Gastrocnemius medialis (tissue), 4 donors: ENCODE measurements at regions not wholly inside any gene's neighbourhood (a gene's known extent, or its start where the extent isn't known, plus 50 kb on each side); places are given as distances from the start of the nearest gene placed in this dataset.
A peak's percentile ranks its signal among the peaks of the same experiment; 100 is the strongest.

Source experiments
- ATAC-seq, 2 donors: fragments of 150-250 bp; one replicate each; pipeline ENCODE4 v1.9.1; 2016
- DNase-seq, 2 donors: peaks; one replicate each; pipeline ENCODE4 v3.0.0-alpha.2; 2019
- H3K27ac ChIP-seq, 4 donors: fragments of 200-600 bp; sonication (generic); 1 replicate in 1 of 4; 2 replicates in 3 of 4; pipeline ENCODE4 v1.5.1; 2016 to 2018; ENCODE audit warnings: mild to moderate bottlenecking in 2 of 4, moderate library complexity in 1 of 4
- H3K27me3 ChIP-seq, 3 donors: fragments of 200-600 bp; sonication (generic) in 2 of 3; 1 replicate in 1 of 3; 2 replicates in 2 of 3; pipeline versions ENCODE4 v1.5.1 to v1.6.0; 2016 to 2019; ENCODE audit warnings: mild to moderate bottlenecking in 1 of 3, moderate library complexity in 1 of 3
- H3K36me3 ChIP-seq, 2 donors: fragments of 200-600 bp; sonication (generic) in 1 of 2; one replicate each; pipeline ENCODE4 v1.5.1; 2017 to 2018
- H3K4me1 ChIP-seq, 2 donors: fragments of 200-600 bp; sonication (generic) in 1 of 2; one replicate each; pipeline ENCODE4 v1.5.1; 2016 to 2017; ENCODE audit warnings: mild to moderate bottlenecking in 2 of 2
- H3K4me3 ChIP-seq, 4 donors: fragments of 200-600 bp; sonication (generic) in 3 of 4; 1 replicate in 1 of 4; 2 replicates in 3 of 4; pipeline ENCODE4 v1.5.1; 2016 to 2019; ENCODE audit warnings: mild to moderate bottlenecking in 2 of 4
- H3K9me3 ChIP-seq, 3 donors: fragments of 200-600 bp; sonication (generic) in 2 of 3; 1 replicate in 1 of 3; 2 replicates in 2 of 3; pipeline ENCODE4 v1.5.1; 2016 to 2019
- CTCF ChIP-seq, 5 experiments: fragments of 450-650 bp in 3 of 5; fragments of 200-600 bp in 2 of 5; sonication (generic) in 2 of 5; IDR thresholded peaks in 4 of 5; conservative IDR thresholded peaks in 1 of 5; 1 replicate in 4 of 5; 2 replicates in 1 of 5; pipeline ENCODE4 v1.5.1; 2016 to 2019; ENCODE audit warnings: antibody characterized with exemption in 5 of 5, mild to moderate bottlenecking in 3 of 5, moderate library complexity in 3 of 5
- POLR2A ChIP-seq, 2 donors: fragments of 450-650 bp; IDR thresholded peaks; one replicate each; pipeline ENCODE4 v1.6.1; 2017; ENCODE audit warnings: antibody characterized with exemption in 2 of 2, mild to moderate bottlenecking in 2 of 2, moderate library complexity in 2 of 2
- in situ Hi-C, 4 donors: fragments of 200-750 bp; cut with MboI; loops; one replicate each; pipeline versions ENCODE4 v1.15.0 to v1.8.0; 2017; ENCODE audit warnings: low sequenced_read_pairs in 4 of 4
- intact Hi-C: fragments of 100-400 bp; cut with DNase I; formaldehyde crosslinking; loops from one replicate; pipeline ENCODE4 v1.15.1; 2023; ENCODE audit warnings: low total_unique reads

- in situ Hi-C loops = loop anchor here in 3 of 4 donors (10.0 to 25.0 kb wide), 2 partner anchors 65 to 397 kb away; partner anchors contain the start of gene TAGAP (in 1 of the 3)
- H3K27ac ChIP-seq = no peak overlapping the region
- no peak overlapping the region for H3K4me3 ChIP-seq
- DNase-seq (no peak), ATAC-seq (no peak)
- TF ChIP-seq POLR2A (IDR thresholded peaks at IDR 0.05) = no peak
- no peak for TF ChIP-seq CTCF (IDR thresholded peaks at IDR 0.05 in 4 of 5, conservative IDR thresholded peaks at IDR 0.05 in 1 of 5)
- H3K27me3 ChIP-seq = no peaks in the 10 kb centered on the region
- H3K4me1 ChIP-seq = peaks cover 11 to 14% of the 10 kb centered on the region in 2 donors
- H3K9me3 ChIP-seq = no peaks in the 10 kb centered on the region
- intact Hi-C loops = loop anchor here (5.0 to 10.0 kb wide), 2 partner anchors 107 to 405 kb away; partner anchors contain the start of gene RSPH3
- no peaks in the 10 kb centered on the region for H3K36me3 ChIP-seq
Observed at GRCh38 chr6:159109391-159109790, 59.8 kb upstream of the FNDC1 start.

DNA sequence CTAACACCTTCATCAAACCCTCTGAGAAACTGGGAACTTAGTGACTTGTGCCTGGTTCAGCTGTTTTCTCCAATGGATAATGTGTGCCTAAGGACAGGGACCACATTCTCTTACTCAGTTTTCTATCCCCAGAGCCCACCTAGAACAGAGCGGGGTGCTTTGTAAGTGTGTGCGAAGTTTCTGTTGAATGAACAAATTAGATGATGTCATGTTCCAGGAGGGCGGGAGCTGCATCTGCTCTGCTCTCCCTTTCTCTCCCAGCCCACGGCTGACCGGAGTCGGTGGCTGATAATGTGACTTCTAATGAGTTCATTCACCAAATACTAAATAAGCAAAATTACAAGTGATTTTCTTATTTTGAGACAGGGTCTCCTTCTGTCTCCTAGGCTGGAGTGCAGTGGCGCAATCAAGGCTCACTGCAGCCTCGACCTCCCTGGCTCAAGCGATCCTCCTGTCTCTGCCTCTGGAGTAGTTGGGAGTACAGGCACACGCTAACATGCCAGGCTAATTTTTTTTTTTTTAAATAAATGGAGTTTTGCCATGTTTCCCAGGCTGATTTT, 60.7 kb upstream of the FNDC1 start:
- Histone ChIP-seq H3K27ac (no peak overlapping the region), H3K36me3 (no peaks in the 10 kb centered on the region), H3K27me3 (no peaks in the 10 kb centered on the region), H3K4me3 (no peak overlapping the region), H3K4me1 (peaks cover 5 to 10% of the 10 kb centered on the region in 2 donors), H3K9me3 (no peaks in the 10 kb centered on the region)
- intact Hi-C loops (loop anchor here (5.0 to 10.0 kb wide), 2 partner anchors 106 to 404 kb away; partner anchors contain the start of gene RSPH3), in situ Hi-C loops (loop anchor here in 3 of 4 donors (10.0 to 25.0 kb wide), 2 partner anchors 64 to 396 kb away; partner anchors contain the start of gene TAGAP (in 1 of the 3))
- ATAC-seq (no peak), DNase-seq (no peak)
- TF ChIP-seq POLR2A (IDR thresholded peaks at IDR 0.05) (no peak), CTCF (IDR thresholded peaks at IDR 0.05 in 4 of 5, conservative IDR thresholded peaks at IDR 0.05 in 1 of 5) (no peak)

DNA sequence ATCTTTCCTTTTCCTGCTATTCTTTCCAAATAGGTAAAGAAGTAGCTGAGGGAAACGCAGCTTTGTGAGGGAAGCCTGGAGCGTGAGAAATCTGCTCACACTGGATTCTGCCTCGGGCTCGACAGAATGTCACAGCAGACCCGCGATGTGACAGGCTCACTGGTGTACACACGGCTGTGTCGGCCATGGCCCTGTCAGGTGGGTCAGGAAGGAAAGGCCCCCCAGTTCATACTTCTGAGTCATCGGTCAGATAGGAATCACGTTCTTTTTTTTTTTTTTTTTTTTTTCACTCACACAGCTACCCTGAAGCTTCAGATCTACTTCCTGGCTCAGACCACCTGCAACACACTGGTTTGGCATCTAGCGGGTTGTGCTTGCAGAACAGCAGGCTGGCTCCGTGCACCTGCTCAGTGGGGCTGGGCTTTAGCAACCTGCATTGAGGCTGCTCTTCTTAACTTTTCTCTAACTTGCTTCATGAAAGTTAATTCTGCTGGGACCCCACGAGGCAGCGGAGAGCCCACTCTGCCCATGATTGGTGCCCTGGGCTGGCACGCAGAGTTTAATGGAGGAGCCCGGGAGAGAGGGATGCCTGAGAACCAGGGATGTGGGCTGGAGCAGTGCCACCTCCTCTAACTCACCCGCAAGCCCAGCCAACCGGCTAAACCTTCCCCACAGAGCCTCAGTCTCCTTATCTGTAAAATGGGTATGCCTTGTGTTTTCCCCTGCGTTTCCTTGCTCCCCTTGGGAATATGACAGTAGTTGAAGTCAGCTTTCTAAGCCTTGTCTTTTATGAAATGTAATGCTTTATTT, 61.5 kb upstream of the FNDC1 start:
- Histone ChIP-seq H3K9me3 (no peaks in the 10 kb centered on the region), H3K27ac (no peak overlapping the region), H3K36me3 (no peaks in the 10 kb centered on the region), H3K27me3 (no peaks in the 10 kb centered on the region), H3K4me3 (no peak overlapping the region), H3K4me1 (peaks cover 4 to 10% of the 10 kb centered on the region in 2 donors)
- in situ Hi-C loops = loop anchor here in 3 of 4 donors (10.0 to 25.0 kb wide), 2 partner anchors 63 to 395 kb away; partner anchors contain the start of gene TAGAP (in 1 of the 3)
- no peak for ATAC-seq
- DNase-seq = no peak
- TF ChIP-seq POLR2A (IDR thresholded peaks at IDR 0.05) (no peak), CTCF (IDR thresholded peaks at IDR 0.05 in 4 of 5, conservative IDR thresholded peaks at IDR 0.05 in 1 of 5) (no peak)
- intact Hi-C loops = loop anchor here (5.0 to 10.0 kb wide), 2 partner anchors 105 to 403 kb away; partner anchors contain the start of gene RSPH3

DNA sequence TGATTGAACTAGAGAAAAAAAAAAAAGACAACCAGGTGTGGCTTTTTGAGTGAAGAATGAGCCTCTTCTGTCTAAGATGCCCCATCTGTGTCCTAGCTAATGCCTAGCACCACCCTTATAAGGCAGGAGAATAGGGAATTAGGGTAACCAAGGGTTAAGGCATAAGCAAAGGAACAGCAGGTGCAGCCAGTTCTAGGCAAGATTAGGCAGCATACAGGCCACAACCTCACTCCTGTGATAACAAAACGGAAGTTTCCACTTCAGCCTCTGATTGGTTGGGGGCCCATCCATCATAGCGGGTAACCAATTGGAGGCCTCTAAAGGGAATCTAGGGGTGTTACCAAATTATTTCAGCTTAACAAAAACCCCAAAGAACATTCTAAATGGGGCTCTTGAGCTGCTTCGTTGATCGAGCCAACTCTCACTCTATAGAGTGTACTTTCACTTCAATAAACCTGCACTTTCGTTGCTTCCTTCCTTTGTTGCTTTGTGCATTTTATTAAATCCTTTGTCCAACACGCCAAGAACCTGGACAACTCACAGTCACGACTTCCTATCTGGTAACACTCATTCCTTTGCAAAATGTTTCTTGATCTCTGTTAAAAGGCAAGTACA, 61.9 kb upstream of the TAGAP start:
- DNase-seq = peak; percentile 39 to 61
- no peak overlapping the region for H3K27ac ChIP-seq
- ATAC-seq = peak; percentile 40 to 63
- H3K9me3 ChIP-seq = no peaks in the 10 kb centered on the region
- peak overlapping the region in 1 of 4 donors; percentile 12 for H3K4me3 ChIP-seq
- intact Hi-C loops = loop anchor here (5.0 to 10.0 kb wide), 2 partner anchors 104 to 402 kb away; partner anchors contain the start of gene RSPH3
- in situ Hi-C loops = loop anchor here in 3 of 4 donors (10.0 to 25.0 kb wide), 2 partner anchors 62 to 394 kb away; partner anchors contain the start of gene TAGAP (in 1 of the 3)
- H3K36me3 ChIP-seq = no peaks in the 10 kb centered on the region
- no peak for TF ChIP-seq POLR2A (IDR thresholded peaks at IDR 0.05)
- TF ChIP-seq CTCF (IDR thresholded peaks at IDR 0.05 in 4 of 5, conservative IDR thresholded peaks at IDR 0.05 in 1 of 5) = no peak
- H3K4me1 ChIP-seq = peaks cover 4 to 10% of the 10 kb centered on the region in 2 donors
- no peaks in the 10 kb centered on the region for H3K27me3 ChIP-seq
